ENCODE measurements at regions not wholly inside any gene's neighbourhood (a gene's known extent, or its start where the extent isn't known, plus 50 kb on each side); places are given as distances from the start of the nearest gene placed in this dataset.

DNA sequence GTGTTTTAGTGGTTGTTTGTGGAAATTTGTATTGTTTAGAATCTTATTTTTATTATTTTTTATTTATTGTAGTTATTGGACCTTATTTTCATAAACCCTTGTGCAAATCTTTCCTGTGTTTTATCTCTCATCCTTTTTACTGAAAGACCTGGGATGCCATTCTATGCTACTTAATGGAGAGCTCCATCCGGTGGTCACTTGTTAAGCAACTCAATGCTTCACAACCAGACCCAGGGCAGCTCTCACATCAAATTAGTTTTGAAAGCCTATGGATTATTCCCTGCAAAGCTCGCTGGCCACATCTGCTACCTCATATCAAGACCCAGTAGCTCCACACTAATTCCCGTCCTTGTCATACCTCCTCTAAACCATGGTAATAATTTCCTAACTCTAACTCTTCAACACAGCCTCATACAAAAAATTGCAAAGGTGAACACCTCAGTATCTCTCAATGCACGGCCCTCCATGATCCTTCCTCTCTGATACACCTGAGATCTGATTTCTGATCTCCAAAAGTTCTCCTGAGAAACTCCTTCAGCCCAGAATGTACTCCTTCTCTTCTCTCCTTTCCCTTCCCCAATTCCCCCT is 296.6 kb upstream of the MANEA start:
- Histone ChIP-seq H3K9ac (ENCODE audit: control insufficient read depth, insufficient read depth, low read length) (no peak overlapping the region), H4K20me1 (ENCODE audit: control insufficient read depth, insufficient read depth) (no peaks in the 10 kb centered on the region), H3K36me3 (ENCODE audit: control insufficient read depth in 2 of 2, insufficient read depth in 2 of 2, low read length in 1 of 2) (no peaks in the 10 kb centered on the region), H2AFZ (ENCODE audit: control insufficient read depth, low read depth, low read length) (no peak overlapping the region), H3K27ac (ENCODE audit: control insufficient read depth, insufficient read depth) (no peak overlapping the region), H3K4me1 (ENCODE audit: control insufficient read depth, insufficient read depth, low read length) (no peaks in the 10 kb centered on the region), H3K9me3 (replicated peaks; ENCODE audit: control insufficient read depth, insufficient read depth, low read length) (no peaks in the 10 kb centered on the region), H3K27me3 (replicated peaks in 1 of 2; ENCODE audit: control insufficient read depth in 2 of 2, insufficient read depth in 2 of 2, low read length in 1 of 2) (no peaks in the 10 kb centered on the region), H3K79me2 (ENCODE audit: control insufficient read depth, insufficient read depth, low read length) (no peaks in the 10 kb centered on the region), H3K4me2 (ENCODE audit: control insufficient read depth, insufficient read depth) (no peak overlapping the region), H3K4me3 (no peak overlapping the region)
- FAIRE-seq: no peak
- in situ Hi-C loops (cut with MboI) (no loop called here), intact Hi-C loops (cut with micrococcal nuclease; ENCODE audit: unreplicated experiment) (no loop called here)
- no TSS peak for BruUV-seq (replicated peaks)
- 11% methylated on average over 4 of the region's 4 CpGs for WGBS (ENCODE audit: insufficient coverage, insufficient replicate concordance, low lambda C conversion rate, missing lambda C conversion rate)
- ChIA-PET RAD21 (ENCODE audit: unreplicated experiment) (no interaction called here), SMC1A (ENCODE audit: uncharacterized antibody, unreplicated experiment) (interaction anchor here (0.7 to 1.0 kb wide), 2 partner anchors 13 to 38 kb away, joined by 3 read pairs; no protein-coding TSS in a partner anchor), CTCF (no interaction called here), POLR2A (no interaction called here)
- TF ChIP-seq MYC (IDR thresholded peaks at IDR 0.05; ENCODE audit: insufficient read depth, insufficient read length, insufficient replicate concordance, low read length, severe bottlenecking): no peak
- no peak for TF ChIP-seq POLR2A (IDR thresholded peaks at IDR 0.05; ENCODE audit: low read depth, low read length)
- TF ChIP-seq HDGF (IDR thresholded peaks at IDR 0.05): no peak
- no peak for TF ChIP-seq IKZF1 (conservative IDR thresholded peaks at IDR 0.05)
- TF ChIP-seq DPF2 (IDR thresholded peaks at IDR 0.05): no peak
- TF ChIP-seq, protein P1, sequence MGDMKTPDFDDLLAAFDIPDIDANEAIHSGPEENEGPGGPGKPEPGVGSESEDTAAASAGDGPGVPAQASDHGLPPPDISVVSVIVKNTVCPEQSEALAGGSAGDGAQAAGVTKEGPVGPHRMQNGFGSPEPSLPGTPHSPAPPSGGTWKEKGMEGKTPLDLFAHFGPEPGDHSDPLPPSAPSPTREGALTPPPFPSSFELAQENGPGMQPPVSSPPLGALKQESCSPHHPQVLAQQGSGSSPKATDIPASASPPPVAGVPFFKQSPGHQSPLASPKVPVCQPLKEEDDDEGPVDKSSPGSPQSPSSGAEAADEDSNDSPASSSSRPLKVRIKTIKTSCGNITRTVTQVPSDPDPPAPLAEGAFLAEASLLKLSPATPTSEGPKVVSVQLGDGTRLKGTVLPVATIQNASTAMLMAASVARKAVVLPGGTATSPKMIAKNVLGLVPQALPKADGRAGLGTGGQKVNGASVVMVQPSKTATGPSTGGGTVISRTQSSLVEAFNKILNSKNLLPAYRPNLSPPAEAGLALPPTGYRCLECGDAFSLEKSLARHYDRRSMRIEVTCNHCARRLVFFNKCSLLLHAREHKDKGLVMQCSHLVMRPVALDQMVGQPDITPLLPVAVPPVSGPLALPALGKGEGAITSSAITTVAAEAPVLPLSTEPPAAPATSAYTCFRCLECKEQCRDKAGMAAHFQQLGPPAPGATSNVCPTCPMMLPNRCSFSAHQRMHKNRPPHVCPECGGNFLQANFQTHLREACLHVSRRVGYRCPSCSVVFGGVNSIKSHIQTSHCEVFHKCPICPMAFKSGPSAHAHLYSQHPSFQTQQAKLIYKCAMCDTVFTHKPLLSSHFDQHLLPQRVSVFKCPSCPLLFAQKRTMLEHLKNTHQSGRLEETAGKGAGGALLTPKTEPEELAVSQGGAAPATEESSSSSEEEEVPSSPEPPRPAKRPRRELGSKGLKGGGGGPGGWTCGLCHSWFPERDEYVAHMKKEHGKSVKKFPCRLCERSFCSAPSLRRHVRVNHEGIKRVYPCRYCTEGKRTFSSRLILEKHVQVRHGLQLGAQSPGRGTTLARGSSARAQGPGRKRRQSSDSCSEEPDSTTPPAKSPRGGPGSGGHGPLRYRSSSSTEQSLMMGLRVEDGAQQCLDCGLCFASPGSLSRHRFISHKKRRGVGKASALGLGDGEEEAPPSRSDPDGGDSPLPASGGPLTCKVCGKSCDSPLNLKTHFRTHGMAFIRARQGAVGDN (IDR thresholded peaks at IDR 0.05): no peak
- no peak for TF ChIP-seq ZNF592 (IDR thresholded peaks at IDR 0.05)
- DNase-seq (ENCODE audit: low read depth, low spot score): no peak
- ATAC-seq: no peak

Data from GM12878 (cell line).